ENCODE measurements at regions not wholly inside any gene's neighbourhood (a gene's known extent, or its start where the extent isn't known, plus 50 kb on each side); places are given as distances from the start of the nearest gene placed in this dataset.

DNA sequence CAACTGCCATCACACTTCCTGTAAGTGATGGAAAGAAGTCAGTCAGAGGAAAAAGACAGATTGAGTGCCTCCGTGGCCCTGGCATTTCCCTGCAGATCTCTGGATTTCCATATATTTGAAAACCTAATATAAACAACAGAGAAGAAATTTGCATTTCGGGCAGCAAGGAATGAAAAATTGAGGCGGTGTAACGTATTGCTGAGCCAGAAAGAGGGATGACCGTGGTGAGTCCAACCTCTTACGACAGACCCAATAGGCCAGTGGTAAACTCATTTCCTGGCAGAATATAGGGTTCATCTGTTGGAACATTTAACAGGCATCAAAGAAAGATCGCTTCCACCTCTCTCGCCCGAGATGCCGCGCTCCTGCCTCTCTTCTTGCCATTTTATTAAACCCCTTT is 336.5 kb downstream of the MIAT start:
- TF ChIP-seq FOXP2 (optimal IDR thresholded peaks at IDR 0.05; ENCODE audit: borderline replicate concordance, extremely low read depth, extremely low read length, insufficient read depth) (no peak), TAF1 (IDR thresholded peaks at IDR 0.05; ENCODE audit: borderline replicate concordance, insufficient read depth, low read length) (no peak), POLR2AphosphoS5 (IDR thresholded peaks at IDR 0.05; ENCODE audit: low read depth, low read length) (no peak), SIN3A (IDR thresholded peaks at IDR 0.05; ENCODE audit: borderline replicate concordance, insufficient read depth, low read length) (no peak)
- TF ChIP-seq, protein P1, sequence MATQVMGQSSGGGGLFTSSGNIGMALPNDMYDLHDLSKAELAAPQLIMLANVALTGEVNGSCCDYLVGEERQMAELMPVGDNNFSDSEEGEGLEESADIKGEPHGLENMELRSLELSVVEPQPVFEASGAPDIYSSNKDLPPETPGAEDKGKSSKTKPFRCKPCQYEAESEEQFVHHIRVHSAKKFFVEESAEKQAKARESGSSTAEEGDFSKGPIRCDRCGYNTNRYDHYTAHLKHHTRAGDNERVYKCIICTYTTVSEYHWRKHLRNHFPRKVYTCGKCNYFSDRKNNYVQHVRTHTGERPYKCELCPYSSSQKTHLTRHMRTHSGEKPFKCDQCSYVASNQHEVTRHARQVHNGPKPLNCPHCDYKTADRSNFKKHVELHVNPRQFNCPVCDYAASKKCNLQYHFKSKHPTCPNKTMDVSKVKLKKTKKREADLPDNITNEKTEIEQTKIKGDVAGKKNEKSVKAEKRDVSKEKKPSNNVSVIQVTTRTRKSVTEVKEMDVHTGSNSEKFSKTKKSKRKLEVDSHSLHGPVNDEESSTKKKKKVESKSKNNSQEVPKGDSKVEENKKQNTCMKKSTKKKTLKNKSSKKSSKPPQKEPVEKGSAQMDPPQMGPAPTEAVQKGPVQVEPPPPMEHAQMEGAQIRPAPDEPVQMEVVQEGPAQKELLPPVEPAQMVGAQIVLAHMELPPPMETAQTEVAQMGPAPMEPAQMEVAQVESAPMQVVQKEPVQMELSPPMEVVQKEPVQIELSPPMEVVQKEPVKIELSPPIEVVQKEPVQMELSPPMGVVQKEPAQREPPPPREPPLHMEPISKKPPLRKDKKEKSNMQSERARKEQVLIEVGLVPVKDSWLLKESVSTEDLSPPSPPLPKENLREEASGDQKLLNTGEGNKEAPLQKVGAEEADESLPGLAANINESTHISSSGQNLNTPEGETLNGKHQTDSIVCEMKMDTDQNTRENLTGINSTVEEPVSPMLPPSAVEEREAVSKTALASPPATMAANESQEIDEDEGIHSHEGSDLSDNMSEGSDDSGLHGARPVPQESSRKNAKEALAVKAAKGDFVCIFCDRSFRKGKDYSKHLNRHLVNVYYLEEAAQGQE (IDR thresholded peaks at IDR 0.05; ENCODE audit: insufficient read depth in 1 of 2, low read depth in 2 of 2, low read length in 2 of 2) = no peak

DNA sequence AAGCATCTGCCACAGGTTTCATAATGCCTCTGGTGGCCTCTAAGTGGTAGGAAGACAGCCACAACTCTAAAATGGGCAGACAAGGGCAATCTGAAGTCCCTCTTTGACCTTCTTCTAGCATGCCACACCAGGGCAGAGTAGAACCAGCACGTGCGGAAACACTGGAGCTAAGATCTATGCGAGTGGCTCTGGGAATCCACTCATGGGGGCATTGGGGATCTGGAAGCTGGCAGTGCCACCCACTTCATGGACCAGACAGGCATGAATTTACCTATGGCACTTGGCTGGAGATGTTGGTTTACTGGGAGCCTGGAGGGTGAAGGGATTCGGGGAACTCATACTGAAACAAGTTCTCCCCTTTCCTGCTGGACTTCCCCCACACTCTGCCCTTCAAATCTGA is 337.4 kb downstream of the MIAT start:
- no peak for TF ChIP-seq TAF1 (IDR thresholded peaks at IDR 0.05; ENCODE audit: borderline replicate concordance, insufficient read depth, low read length)
- TF ChIP-seq SIN3A (IDR thresholded peaks at IDR 0.05; ENCODE audit: borderline replicate concordance, insufficient read depth, low read length) = no peak
- TF ChIP-seq, protein P1 (IDR thresholded peaks at IDR 0.05; ENCODE audit: insufficient read depth in 1 of 2, low read depth in 2 of 2, low read length in 2 of 2) = no peak

DNA sequence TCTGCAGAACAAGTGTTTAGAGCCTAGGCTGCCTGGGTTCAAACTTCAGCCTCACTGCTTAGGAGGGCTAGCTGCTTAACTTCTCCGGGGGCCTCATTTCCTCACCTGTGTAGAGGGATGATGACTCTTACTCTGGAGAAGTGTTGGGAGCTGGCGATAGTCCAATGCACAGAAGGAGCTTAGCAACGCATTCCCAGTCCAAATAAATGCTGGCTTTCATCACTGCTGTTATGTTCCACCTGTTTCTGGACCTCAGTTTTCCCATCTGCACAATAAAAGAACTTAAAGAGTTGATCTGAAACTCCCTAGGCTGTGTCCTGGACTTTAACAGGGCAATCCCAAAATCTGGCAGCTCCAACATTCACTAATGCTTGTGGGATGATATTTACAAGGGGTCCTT is 337.8 kb downstream of the MIAT start:
- TF ChIP-seq POLR2AphosphoS5 (IDR thresholded peaks at IDR 0.05; ENCODE audit: low read depth, low read length) = no peak
- TF ChIP-seq FOXP2 (optimal IDR thresholded peaks at IDR 0.05; ENCODE audit: borderline replicate concordance, extremely low read depth, extremely low read length, insufficient read depth) = no peak
- TF ChIP-seq SIN3A (IDR thresholded peaks at IDR 0.05; ENCODE audit: borderline replicate concordance, insufficient read depth, low read length) = no peak
- TF ChIP-seq TAF1 (IDR thresholded peaks at IDR 0.05; ENCODE audit: borderline replicate concordance, insufficient read depth, low read length) = no peak
- TF ChIP-seq, protein P1 (IDR thresholded peaks at IDR 0.05; ENCODE audit: insufficient read depth in 1 of 2, low read depth in 2 of 2, low read length in 2 of 2) = no peak

DNA sequence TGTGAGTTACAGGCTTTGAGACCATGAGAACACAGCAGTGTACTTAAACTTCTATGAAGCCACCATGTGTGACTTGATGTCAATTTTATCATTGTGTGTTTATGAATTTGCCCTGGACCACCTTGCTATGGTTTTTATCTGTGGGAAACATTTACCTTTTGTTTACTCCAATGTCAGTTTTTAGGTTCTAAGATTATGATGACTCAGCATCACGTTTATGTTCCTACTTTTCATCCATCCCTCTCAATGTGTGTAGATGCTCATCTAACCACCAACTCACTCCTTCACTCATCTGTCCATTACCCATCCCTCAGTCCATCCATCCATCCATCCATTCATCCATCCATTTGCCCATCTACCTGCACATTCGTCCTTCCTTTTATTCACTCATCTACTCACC is 338.8 kb downstream of the MIAT start:
- TF ChIP-seq, protein P1 (IDR thresholded peaks at IDR 0.05; ENCODE audit: insufficient read depth in 1 of 2, low read depth in 2 of 2, low read length in 2 of 2) = no peak
- TF ChIP-seq FOXP2 (optimal IDR thresholded peaks at IDR 0.05; ENCODE audit: borderline replicate concordance, extremely low read depth, extremely low read length, insufficient read depth) (no peak), POLR2AphosphoS5 (IDR thresholded peaks at IDR 0.05; ENCODE audit: low read depth, low read length) (no peak), TAF1 (IDR thresholded peaks at IDR 0.05; ENCODE audit: borderline replicate concordance, insufficient read depth, low read length) (no peak)

DNA sequence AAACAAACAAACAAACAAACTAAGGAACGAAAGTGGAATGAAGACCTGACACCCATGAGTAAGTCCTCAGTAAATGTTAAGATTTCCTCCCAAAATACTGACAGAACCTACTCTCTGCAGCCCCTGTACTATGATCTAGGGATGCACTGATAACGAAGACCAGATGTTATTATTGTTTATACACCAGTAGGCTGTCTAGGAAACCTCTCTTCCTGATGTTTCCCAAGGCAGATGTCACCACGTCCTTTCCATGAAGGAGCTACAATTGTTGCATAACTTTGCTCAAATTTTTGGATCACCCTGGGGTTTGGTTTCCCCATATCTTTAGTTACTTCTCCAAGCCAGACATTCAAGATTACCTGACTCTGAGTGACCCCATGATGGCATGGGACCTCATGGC is 340.7 kb downstream of the MIAT start:
- TF ChIP-seq TAF1 (IDR thresholded peaks at IDR 0.05; ENCODE audit: borderline replicate concordance, insufficient read depth, low read length) (no peak), SIN3A (IDR thresholded peaks at IDR 0.05; ENCODE audit: borderline replicate concordance, insufficient read depth, low read length) (no peak), FOXP2 (optimal IDR thresholded peaks at IDR 0.05; ENCODE audit: borderline replicate concordance, extremely low read depth, extremely low read length, insufficient read depth) (no peak), POLR2AphosphoS5 (IDR thresholded peaks at IDR 0.05; ENCODE audit: low read depth, low read length) (no peak)
- TF ChIP-seq, protein P1 (IDR thresholded peaks at IDR 0.05; ENCODE audit: insufficient read depth in 1 of 2, low read depth in 2 of 2, low read length in 2 of 2) = no peak

Measured in PFSK-1 (cell line).